Mesodermal cell (in vitro differentiated cells): ENCODE measurements at regions not wholly inside any gene's neighbourhood (a gene's known extent, or its start where the extent isn't known, plus 50 kb on each side); places are given as distances from the start of the nearest gene placed in this dataset.

Experiments used
- H3K27ac ChIP-seq: 2 replicates; pipeline ENCODE4 v1.7.0; 2013; ENCODE audit warnings: mild to moderate bottlenecking, low read depth, low read length, moderate library complexity; ENCODE audit not compliant: severe bottlenecking
- H3K36me3 ChIP-seq: 2 replicates; pipeline ENCODE4 v1.7.1; 2013; ENCODE audit warnings: mild to moderate bottlenecking, low read length, moderate library complexity; ENCODE audit not compliant: control insufficient read depth, insufficient read depth
- H3K4me1 ChIP-seq: one replicate; pipeline ENCODE4 v1.7.1; 2013; ENCODE audit warnings: mild to moderate bottlenecking, low read length; ENCODE audit not compliant: insufficient read depth, control insufficient read depth, poor library complexity, severe bottlenecking
- H3K4me3 ChIP-seq: 2 replicates; pipeline ENCODE4 v1.7.0; 2013; ENCODE audit warnings: low read length, control low read depth, mild to moderate bottlenecking; ENCODE audit not compliant: insufficient read depth, poor library complexity, severe bottlenecking; ENCODE audit errors: extremely low read depth
- H3K9me3 ChIP-seq: 2 replicates; pipeline ENCODE4 v1.7.1; 2013; ENCODE audit warnings: mild to moderate bottlenecking, low read length, moderate library complexity; ENCODE audit not compliant: control insufficient read depth
- WGBS, 2 experiments: methylation state at CpG; one replicate each; pipeline ENCODE4 v1.1.5; 2013; ENCODE audit warnings: missing lambda C conversion rate in 2 of 2; ENCODE audit not compliant: insufficient coverage in 2 of 2; 5-methylcytosine and 5-hydroxymethylcytosine counted together

DNA sequence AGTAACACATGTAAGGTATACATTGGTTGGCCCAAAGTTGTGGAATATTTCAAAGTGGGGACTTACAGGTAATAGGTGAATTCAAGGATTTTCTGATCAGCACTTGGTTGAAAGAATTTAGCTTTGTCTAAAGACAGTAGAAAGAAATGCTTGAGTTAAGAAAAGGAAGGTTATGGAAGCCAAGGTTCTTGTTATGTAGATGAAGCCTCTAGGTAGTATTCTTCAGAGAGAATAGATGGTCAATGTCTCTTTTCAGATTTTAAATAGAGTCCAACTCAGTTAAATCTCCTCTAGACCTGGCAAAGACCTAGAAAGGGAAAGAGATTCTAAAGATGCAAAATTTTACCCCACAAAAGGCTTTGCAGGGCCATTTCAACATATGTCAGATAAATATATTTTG, 157.4 kb downstream of the ANKRD30B start:
- peaks cover 57% of the 10 kb centered on the region for H3K9me3 ChIP-seq
- no peaks in the 10 kb centered on the region for H3K36me3 ChIP-seq
- H3K4me3 ChIP-seq = no peak overlapping the region
- H3K27ac ChIP-seq = no peak overlapping the region
- no peaks in the 10 kb centered on the region for H3K4me1 ChIP-seq

DNA sequence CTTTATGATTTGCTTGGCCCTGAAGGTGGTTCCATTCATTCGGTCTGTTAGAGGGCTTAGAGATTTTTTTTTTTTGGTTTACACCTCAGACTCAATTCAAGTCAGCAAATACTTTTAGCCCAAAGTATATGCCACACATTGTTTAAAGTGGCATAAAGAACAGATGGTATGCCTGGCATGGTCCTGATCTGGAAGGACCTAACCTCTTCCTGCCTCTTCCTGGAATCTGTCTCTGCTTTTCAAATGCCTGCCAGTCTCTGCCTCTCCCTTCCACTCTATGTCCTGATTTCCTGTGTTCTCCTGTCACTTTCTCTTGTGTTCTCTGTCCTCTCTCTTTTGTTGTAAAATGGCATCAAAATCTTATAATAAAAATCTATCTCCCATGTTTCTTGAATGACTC, 158.0 kb downstream of the ANKRD30B start:
- Histone ChIP-seq H3K9me3 (peaks cover 54% of the 10 kb centered on the region), H3K4me3 (no peak overlapping the region), H3K4me1 (no peaks in the 10 kb centered on the region), H3K27ac (no peak overlapping the region), H3K36me3 (no peaks in the 10 kb centered on the region)
- WGBS, 2 experiments = no CpG with 5 or more reads among the region's 1 CpG

DNA sequence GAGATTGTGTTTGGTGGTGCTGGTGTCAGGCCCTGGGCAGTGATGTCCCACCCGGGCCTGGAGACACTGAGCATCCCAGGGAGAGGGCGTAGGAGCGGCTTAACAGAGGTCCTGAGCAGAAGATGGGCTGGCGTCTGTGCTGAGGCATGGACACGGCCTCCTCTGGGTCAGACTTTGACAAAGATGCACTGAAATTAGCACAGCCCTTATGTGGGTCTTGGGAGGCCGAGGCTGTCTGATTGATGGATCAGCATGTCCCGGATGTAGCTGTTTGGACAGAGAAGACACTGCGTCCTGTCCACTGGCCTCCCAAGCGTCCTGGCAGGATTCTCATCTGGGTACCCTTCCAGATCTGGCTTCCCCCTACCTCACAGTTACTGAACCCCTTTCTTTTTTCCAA, 159.4 kb downstream of the ANKRD30B start:
- H3K36me3 ChIP-seq = no peaks in the 10 kb centered on the region
- H3K9me3 ChIP-seq = peaks cover 53% of the 10 kb centered on the region
- H3K4me1 ChIP-seq = no peaks in the 10 kb centered on the region
- WGBS, 2 experiments = 66 to 84% methylated on average over 5 to 8 of the region's 9 CpGs
- H3K27ac ChIP-seq = no peak overlapping the region
- no peak overlapping the region for H3K4me3 ChIP-seq

DNA sequence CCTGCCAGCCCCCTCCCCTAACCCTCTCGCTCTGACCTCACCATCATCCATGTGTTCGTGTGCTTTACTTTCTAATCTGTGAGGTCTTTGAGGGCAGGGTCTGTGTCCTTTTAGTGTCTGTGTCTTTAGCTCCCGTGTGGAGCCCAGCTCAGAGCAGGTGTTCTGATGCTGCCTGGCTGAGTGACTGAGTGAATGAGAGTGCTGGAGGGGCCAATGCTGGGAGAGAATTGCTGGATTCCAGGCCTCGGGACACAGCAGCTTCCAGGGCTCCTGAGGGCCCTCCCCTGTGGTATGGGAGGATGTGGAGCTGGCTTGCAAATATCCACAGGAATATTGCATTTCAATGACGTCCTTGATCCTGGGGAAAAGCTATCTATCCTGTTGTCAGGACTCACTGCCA, 160.6 kb downstream of the ANKRD30B start:
- no peaks in the 10 kb centered on the region for H3K36me3 ChIP-seq
- H3K4me1 ChIP-seq = no peaks in the 10 kb centered on the region
- no peak overlapping the region for H3K27ac ChIP-seq
- no peak overlapping the region for H3K4me3 ChIP-seq
- 55 to 58% methylated on average over 2 to 3 of the region's 5 CpGs for WGBS, 2 experiments
- peaks cover 52% of the 10 kb centered on the region for H3K9me3 ChIP-seq

DNA sequence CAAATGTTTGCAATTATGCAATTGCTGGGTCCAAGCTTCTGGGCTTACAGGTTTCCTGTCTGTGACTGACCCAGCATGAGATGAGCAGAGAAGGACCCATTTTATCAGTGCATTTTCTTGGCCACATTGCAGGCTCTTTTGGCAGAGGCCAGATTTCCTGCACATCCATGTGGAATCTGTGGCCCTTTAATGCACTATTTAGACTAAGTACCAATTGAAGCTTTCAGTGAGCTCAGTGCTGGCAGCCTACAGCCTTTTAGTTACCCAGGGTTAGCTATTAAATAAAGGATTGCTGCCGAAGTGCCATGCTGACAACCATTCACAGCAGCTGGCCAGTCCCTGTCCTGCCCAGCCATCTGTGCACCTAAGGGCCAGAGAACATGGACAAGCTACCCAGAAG, 165.0 kb downstream of the ANKRD30B start:
- 71% methylated on average over 1 of the region's 1 CpG; no CpG with 5 or more reads in 1 of the 2 experiments for WGBS, 2 experiments
- H3K4me1 ChIP-seq = no peaks in the 10 kb centered on the region
- no peaks in the 10 kb centered on the region for H3K36me3 ChIP-seq
- peaks cover 57% of the 10 kb centered on the region for H3K9me3 ChIP-seq
- no peak overlapping the region for H3K27ac ChIP-seq
- no peak overlapping the region for H3K4me3 ChIP-seq

DNA sequence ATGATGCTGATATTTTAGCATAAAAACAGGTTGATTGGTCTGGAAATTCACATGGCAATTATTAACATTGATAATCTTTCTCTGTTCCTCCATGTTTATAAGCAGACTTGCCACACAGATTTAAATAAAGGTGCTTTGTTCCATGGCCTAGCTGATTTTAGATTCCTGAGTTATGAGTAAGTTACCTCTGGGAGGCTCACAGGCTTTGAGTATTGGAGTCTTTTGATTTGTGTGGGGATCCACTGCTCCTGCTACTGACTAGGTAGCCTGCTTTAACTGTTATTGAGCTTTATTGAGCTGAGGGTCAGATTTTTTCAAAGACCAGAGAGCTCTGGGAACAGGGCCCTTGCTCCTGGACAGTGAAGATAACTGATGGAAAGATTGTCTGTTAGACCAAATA, 166.1 kb downstream of the ANKRD30B start:
- Histone ChIP-seq H3K4me3 (no peak overlapping the region), H3K4me1 (no peaks in the 10 kb centered on the region), H3K36me3 (no peaks in the 10 kb centered on the region), H3K27ac (no peak overlapping the region), H3K9me3 (peaks cover 62% of the 10 kb centered on the region)

DNA sequence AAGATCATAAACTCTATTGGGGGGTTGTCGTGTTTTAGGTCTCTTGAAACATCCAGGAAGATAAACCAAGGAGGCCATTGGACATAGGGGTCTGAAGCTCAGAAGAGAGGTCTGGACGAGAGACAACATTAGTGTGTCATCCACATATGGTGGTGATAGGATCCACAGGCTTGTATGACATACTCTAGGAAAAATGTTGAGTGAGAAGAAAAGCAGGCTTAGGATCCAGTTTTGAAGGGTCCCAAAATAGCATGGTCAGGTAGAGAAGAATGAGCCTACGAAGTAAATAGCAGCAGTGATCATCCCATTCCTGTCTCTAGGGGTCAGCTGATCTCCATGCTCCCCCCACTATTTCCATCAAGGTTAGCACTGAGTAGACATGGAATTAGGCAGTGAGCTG, 166.8 kb downstream of the ANKRD30B start:
- H3K36me3 ChIP-seq = no peaks in the 10 kb centered on the region
- no peak overlapping the region for H3K4me3 ChIP-seq
- H3K27ac ChIP-seq = no peak overlapping the region
- H3K4me1 ChIP-seq = no peaks in the 10 kb centered on the region
- WGBS, 2 experiments = 47 to 51% methylated on average over 2 to 3 of the region's 3 CpGs
- H3K9me3 ChIP-seq = peaks cover 65% of the 10 kb centered on the region

DNA sequence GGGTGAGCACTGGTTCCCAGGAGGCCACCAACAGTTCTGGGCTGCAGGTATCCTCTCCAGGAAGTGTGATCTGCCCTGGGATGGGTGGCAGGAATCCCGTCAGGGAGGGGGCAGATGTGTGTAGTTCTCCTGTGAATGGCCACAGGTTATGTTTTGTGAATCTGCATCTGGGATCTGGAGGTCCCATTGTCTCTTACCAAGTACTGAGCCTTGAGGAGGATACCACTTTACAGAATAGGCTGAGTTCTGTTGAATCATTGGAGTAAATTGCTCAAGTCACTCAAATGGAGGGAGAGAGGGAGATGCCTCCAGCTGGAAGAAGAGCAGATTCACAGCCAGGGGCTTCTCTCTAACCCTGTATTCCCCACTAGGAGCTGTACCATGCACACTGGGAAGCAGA, 168.2 kb downstream of the ANKRD30B start:
- no peak overlapping the region for H3K4me3 ChIP-seq
- WGBS, 2 experiments = 60 to 67% methylated on average over 1 of the region's 1 CpG
- no peak overlapping the region for H3K27ac ChIP-seq
- H3K36me3 ChIP-seq = no peaks in the 10 kb centered on the region
- no peaks in the 10 kb centered on the region for H3K4me1 ChIP-seq
- peaks cover 74% of the 10 kb centered on the region for H3K9me3 ChIP-seq

- peaks cover 80% of the 10 kb centered on the region for H3K9me3 ChIP-seq
- H3K4me3 ChIP-seq = no peak overlapping the region
- no peaks in the 10 kb centered on the region for H3K36me3 ChIP-seq
- no peak overlapping the region for H3K27ac ChIP-seq
- no peaks in the 10 kb centered on the region for H3K4me1 ChIP-seq
- 75 to 78% methylated on average over 4 to 6 of the region's 6 CpGs for WGBS, 2 experiments
Observed at GRCh38 chr18:14916851-14917250, 168.9 kb downstream of the ANKRD30B start.

GRCh38 chr18:14917311-14917710, 169.3 kb downstream of the ANKRD30B start:
- no peak overlapping the region for H3K4me3 ChIP-seq
- 68 to 79% methylated on average over 3 of the region's 3 CpGs for WGBS, 2 experiments
- H3K9me3 ChIP-seq = peaks cover 81% of the 10 kb centered on the region
- H3K36me3 ChIP-seq = no peaks in the 10 kb centered on the region
- H3K4me1 ChIP-seq = no peaks in the 10 kb centered on the region
- H3K27ac ChIP-seq = no peak overlapping the region

DNA sequence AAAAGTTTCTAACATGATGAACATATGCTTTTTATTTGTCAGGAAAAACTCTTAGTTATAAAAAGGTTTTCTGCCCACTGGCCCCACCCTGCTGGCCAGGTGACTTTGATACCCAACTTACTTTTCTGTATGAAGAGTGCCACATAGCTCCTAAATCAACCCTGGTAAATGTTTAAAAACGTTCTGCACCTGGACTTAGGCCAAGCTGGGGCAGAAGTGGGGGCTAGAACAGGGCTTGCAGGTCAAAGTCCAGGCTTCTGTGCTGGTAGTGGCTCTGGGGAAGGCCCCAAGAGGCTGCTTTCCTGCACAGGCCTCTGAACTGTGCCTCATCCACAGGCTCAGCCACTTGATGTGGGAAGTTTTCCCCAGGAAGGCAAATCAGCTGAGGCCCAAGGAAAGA, 171.7 kb downstream of the ANKRD30B start:
- 13% methylated on average over 1 of the region's 1 CpG; no CpG with 5 or more reads in 1 of the 2 experiments for WGBS, 2 experiments
- H3K36me3 ChIP-seq = no peaks in the 10 kb centered on the region
- H3K4me1 ChIP-seq = no peaks in the 10 kb centered on the region
- peaks cover 78% of the 10 kb centered on the region for H3K9me3 ChIP-seq
- H3K27ac ChIP-seq = no peak overlapping the region
- no peak overlapping the region for H3K4me3 ChIP-seq

- Histone ChIP-seq H3K27ac (no peak overlapping the region), H3K9me3 (peaks cover 80% of the 10 kb centered on the region), H3K4me3 (no peak overlapping the region), H3K4me1 (no peaks in the 10 kb centered on the region), H3K36me3 (no peaks in the 10 kb centered on the region)
- WGBS, 2 experiments = 49 to 63% methylated on average over 3 to 4 of the region's 5 CpGs
Observed at GRCh38 chr18:14921031-14921430, 173.1 kb downstream of the ANKRD30B start.
